Glutamatergic neuron (in vitro differentiated cells): ENCODE measurements at regions not wholly inside any gene's neighbourhood (a gene's known extent, or its start where the extent isn't known, plus 50 kb on each side); places are given as distances from the start of the nearest gene placed in this dataset.

ENCODE experiments used
- DNase-seq: peaks from one replicate; pipeline ENCODE4 v3.0.0; 2022
- H3K27ac Mint-ChIP-seq: one replicate; pipeline ENCODE4 v1.8.0; 2020; ENCODE audit warnings: mild to moderate bottlenecking, mixed read lengths, inconsistent platforms; ENCODE audit not compliant: unreplicated experiment
- H3K27me3 Mint-ChIP-seq: one replicate; pipeline ENCODE4 v1.8.0; 2020; ENCODE audit warnings: mild to moderate bottlenecking, moderate library complexity, mixed read lengths, inconsistent platforms; ENCODE audit not compliant: unreplicated experiment
- H3K36me3 Mint-ChIP-seq: one replicate; pipeline ENCODE4 v1.8.0; 2020; ENCODE audit warnings: mild to moderate bottlenecking, mixed read lengths, inconsistent platforms; ENCODE audit not compliant: unreplicated experiment
- H3K4me1 Mint-ChIP-seq: one replicate; pipeline ENCODE4 v1.8.0; 2020; ENCODE audit warnings: mild to moderate bottlenecking, low read depth, mixed read lengths, inconsistent platforms; ENCODE audit not compliant: unreplicated experiment
- H3K4me3 Mint-ChIP-seq: one replicate; pipeline ENCODE4 v1.8.0; 2020; ENCODE audit warnings: mild to moderate bottlenecking, mixed read lengths, inconsistent platforms; ENCODE audit not compliant: unreplicated experiment
- H3K9me3 Mint-ChIP-seq: one replicate; pipeline ENCODE4 v1.8.0; 2020; ENCODE audit warnings: mild to moderate bottlenecking, moderate library complexity, mixed read lengths, inconsistent platforms; ENCODE audit not compliant: unreplicated experiment
- CTCF ChIP-seq: fragments of 200-600 bp; sonication (generic); IDR thresholded peaks from one replicate; pipeline ENCODE4 v1.5.0; 2021; ENCODE audit not compliant: partially characterized antibody, unreplicated experiment

GRCh38 chr16:82386761-82387160 lies 216.7 kb upstream of the MPHOSPH6 start:
- DNase-seq, result no peak
- Mint-ChIP-seq H3K27ac (no peak overlapping the region), H3K36me3 (no peaks in the 10 kb centered on the region), H3K4me3 (no peak overlapping the region), H3K9me3 (peaks cover 5% of the 10 kb centered on the region), H3K4me1 (peaks cover 4% of the 10 kb centered on the region), H3K27me3 (peaks cover 8% of the 10 kb centered on the region)
- TF ChIP-seq CTCF, result no peak

GRCh38 chr16:82384949-82385348 lies 214.9 kb upstream of the MPHOSPH6 start:
- H3K4me3 Mint-ChIP-seq, result no peak overlapping the region
- peaks cover 9% of the 10 kb centered on the region for H3K9me3 Mint-ChIP-seq
- H3K4me1 Mint-ChIP-seq, result peaks cover 7% of the 10 kb centered on the region
- peaks cover 8% of the 10 kb centered on the region for H3K27me3 Mint-ChIP-seq
- no peaks in the 10 kb centered on the region for H3K36me3 Mint-ChIP-seq
- DNase-seq, result no peak
- no peak overlapping the region for H3K27ac Mint-ChIP-seq
- TF ChIP-seq CTCF, result no peak

GRCh38 chr16:82384017-82384416 lies 214.0 kb upstream of the MPHOSPH6 start:
- H3K4me3 Mint-ChIP-seq, result no peak overlapping the region
- peaks cover 7% of the 10 kb centered on the region for H3K4me1 Mint-ChIP-seq
- peaks cover 8% of the 10 kb centered on the region for H3K27me3 Mint-ChIP-seq
- DNase-seq, result no peak
- no peaks in the 10 kb centered on the region for H3K36me3 Mint-ChIP-seq
- peaks cover 11% of the 10 kb centered on the region for H3K9me3 Mint-ChIP-seq
- no peak overlapping the region for H3K27ac Mint-ChIP-seq
- no peak for TF ChIP-seq CTCF

DNA sequence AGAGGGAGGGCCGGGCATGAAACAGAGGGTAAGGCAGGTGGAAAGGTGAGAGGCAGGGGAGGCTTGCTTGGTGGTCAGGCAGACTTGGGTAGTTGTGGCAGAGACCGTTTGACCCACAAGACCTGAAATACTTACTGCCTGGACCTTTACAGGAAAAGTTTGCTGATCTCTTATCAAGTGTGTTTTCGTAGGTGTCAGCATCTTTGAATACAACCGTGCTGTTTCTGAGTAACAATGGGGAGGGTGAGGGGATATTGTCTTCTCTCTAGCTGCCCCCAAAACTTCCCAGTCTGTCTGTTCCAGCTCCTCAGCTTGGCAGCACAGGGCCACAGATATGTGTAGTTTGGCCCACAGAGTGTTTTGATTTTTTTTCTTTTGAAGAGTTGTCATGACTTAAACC lies 212.5 kb upstream of the MPHOSPH6 start:
- no peak for DNase-seq
- TF ChIP-seq CTCF, result no peak
- H3K4me1 Mint-ChIP-seq, result peaks cover 10% of the 10 kb centered on the region
- peaks cover 11% of the 10 kb centered on the region for H3K9me3 Mint-ChIP-seq
- H3K36me3 Mint-ChIP-seq, result no peaks in the 10 kb centered on the region
- H3K27me3 Mint-ChIP-seq, result peaks cover 8% of the 10 kb centered on the region
- H3K4me3 Mint-ChIP-seq, result no peak overlapping the region
- H3K27ac Mint-ChIP-seq, result no peak overlapping the region

DNA sequence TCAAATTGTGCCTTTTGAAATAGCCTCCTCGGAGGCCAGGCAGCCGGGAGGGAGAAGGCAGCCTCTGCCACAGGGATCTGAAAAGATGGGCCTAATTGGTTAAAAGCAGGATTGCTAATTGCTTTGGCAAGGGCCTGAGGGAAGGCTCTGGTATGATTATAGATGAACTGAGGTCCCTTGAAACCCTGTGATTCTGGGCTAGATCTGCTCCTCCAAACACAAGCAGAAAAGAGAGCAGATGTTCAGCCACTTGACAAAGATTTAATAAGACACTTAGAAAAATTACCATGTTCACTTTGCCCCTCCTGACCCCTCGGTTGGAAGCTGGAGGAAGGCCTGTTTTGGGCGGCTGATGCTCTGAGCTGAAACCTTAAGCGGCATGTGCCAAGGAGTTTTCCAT lies 209.5 kb upstream of the MPHOSPH6 start:
- Mint-ChIP-seq H3K36me3 (no peaks in the 10 kb centered on the region), H3K4me1 (peaks cover 10% of the 10 kb centered on the region), H3K27ac (peak overlapping the region; percentile 87), H3K9me3 (peaks cover 11% of the 10 kb centered on the region), H3K27me3 (peaks cover 8% of the 10 kb centered on the region), H3K4me3 (no peak overlapping the region)
- no peak for TF ChIP-seq CTCF
- DNase-seq, result no peak
